GM12872 (cell line): ENCODE measurements at regions not wholly inside any gene's neighbourhood (a gene's known extent, or its start where the extent isn't known, plus 50 kb on each side); places are given as distances from the start of the nearest gene placed in this dataset.

ENCODE experiments used
- TF ChIP-seq, protein P1 (sequence below): IDR thresholded peaks from 3 replicates; pipeline ENCODE4 v1.5.1; 2011; ENCODE audit warnings: low read depth, mild to moderate bottlenecking, low read length, moderate library complexity; ENCODE audit not compliant: insufficient read depth

DNA sequence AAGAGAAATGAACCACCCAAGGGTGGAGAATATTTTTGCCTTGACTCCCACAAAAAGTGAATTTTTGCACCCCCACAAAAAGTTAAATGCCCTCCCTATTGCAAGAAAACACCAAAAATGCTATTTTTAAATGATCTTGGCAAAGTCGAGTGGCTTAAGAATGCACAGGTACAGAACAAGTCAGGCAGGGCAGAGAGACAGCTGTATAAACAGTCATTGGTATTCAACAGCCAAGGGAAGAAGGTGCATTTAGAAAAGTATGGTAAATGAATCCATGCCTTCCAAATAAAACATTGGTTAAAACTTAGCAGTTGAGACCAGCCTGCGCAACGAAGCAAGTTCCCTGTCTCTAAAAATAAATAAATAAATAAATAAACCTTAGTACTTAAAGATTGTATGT is 169.3 kb downstream of the CHIC2 start:
- TF ChIP-seq, protein P1, sequence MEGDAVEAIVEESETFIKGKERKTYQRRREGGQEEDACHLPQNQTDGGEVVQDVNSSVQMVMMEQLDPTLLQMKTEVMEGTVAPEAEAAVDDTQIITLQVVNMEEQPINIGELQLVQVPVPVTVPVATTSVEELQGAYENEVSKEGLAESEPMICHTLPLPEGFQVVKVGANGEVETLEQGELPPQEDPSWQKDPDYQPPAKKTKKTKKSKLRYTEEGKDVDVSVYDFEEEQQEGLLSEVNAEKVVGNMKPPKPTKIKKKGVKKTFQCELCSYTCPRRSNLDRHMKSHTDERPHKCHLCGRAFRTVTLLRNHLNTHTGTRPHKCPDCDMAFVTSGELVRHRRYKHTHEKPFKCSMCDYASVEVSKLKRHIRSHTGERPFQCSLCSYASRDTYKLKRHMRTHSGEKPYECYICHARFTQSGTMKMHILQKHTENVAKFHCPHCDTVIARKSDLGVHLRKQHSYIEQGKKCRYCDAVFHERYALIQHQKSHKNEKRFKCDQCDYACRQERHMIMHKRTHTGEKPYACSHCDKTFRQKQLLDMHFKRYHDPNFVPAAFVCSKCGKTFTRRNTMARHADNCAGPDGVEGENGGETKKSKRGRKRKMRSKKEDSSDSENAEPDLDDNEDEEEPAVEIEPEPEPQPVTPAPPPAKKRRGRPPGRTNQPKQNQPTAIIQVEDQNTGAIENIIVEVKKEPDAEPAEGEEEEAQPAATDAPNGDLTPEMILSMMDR, result no peak

DNA sequence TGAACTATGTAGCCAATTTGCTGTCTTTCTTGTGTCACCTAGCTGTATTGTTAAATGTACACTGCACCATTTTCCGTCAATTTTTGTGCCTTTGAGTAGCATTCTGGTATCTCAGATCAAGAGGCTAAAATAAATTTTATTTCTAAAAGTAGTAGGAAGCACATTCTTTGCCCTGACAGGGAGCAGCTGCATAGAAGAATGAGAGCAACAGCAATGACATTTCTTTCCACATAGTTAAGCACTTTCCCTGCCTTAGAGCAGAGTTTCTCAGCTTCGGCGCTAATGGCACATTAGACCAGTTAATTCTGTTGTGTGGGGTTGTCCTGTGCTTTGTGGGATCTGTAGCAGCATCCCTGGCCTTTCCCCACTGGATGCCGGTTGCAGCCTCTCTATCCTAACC is 173.9 kb downstream of the CHIC2 start:
- TF ChIP-seq, protein P1, result no peak

DNA sequence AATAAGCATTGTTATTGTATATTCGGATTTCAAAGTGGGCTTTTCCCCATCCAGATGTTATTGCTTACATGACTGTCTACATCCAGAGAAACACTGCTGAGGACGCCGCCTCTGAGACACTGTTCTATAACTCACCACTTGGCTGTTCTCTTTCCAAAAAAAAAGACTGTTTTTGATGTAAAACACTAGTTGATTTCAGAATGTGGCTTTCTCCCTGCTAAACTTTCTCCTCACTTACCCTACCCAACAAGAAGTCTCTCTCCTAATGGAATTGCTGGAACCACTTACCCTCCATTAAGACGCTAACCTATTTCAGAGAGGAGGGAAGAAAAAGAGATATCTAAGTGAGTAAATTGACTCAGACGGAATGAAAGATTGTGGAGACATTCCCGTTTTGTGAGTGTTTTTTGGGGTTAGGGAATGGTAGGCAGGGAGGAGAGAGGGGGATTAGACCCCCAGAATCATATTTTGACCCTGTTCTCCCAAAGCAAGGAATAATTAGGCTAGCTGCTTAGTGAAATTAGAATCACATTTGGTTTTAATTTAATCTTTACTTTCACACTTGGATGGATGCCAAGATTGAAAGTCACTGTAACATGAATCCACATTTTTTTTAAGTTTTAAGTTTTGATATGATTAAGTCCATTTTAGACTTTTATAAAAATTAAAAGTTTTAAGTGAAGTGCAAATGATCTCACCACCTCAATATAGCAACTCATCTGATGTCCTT is 174.9 kb downstream of the CHIC2 start:
- TF ChIP-seq, protein P1, result no peak

GRCh38 chr4:53886090-53886489 is 178.3 kb downstream of the CHIC2 start:
- TF ChIP-seq, protein P1, result no peak

DNA sequence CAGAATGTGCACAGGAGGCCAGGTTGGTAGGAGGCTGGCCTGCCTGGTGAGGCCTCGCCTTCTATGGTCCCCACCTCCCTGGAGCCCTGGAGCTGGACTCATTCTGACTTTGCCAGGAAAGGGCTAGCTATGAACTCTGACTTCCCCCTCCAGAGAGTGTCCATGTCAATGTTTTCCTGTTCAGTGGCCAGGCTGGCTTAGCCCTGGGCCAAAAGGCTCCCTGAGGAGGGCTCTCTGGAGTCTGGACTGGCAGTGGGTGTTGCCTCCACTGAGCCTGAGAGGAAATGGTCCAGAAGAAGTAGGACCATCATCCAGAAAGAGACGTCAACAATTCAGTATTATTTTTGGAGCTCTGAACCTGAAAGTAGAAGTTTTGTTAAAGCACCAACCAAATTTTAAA is 178.7 kb downstream of the CHIC2 start:
- TF ChIP-seq, protein P1, result no peak

DNA sequence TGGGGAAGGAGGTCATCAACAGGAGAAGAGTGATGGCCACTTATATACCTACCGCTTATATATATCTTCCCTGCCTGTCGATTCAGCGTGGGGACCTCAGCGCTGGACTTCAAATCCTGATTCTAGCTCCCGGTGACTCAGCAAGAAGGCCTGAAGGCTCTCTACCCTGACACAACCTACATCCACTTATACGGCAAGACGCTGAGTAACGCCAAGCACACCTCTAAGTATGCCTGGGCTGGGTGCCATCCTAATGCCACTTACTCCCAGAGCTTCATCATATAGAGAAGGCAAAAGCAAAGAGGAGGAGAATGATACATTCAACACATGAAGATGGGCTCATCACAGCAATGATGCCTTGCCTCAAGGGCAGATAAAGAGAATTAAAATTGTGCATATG is 198.3 kb downstream of the CHIC2 start:
- TF ChIP-seq, protein P1, result no peak

DNA sequence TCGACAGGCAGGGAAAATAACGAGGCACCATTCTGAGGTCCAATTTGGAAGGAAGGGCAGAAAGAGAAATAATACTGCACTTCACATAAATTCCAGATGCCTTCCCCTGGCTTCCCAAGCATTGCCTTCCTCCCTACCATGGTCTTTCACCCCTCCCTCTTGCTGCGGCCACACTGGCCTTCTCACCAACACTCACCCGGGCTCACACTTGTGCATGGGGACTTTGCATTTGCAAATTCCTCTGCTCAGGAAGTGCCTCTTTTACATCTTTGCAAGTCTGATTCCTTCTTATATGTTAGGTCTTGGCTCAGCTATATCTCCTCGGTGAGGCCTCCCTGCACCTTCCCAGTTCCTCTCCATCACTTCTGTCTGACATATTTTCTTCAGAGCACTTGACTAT is 199.4 kb downstream of the CHIC2 start:
- TF ChIP-seq, protein P1, result no peak
